Mucosa of descending colon (tissue), 3 donors: ENCODE measurements at regions not wholly inside any gene's neighbourhood (a gene's known extent, or its start where the extent isn't known, plus 50 kb on each side); places are given as distances from the start of the nearest gene placed in this dataset.
A peak's percentile ranks its signal among the peaks of the same experiment; 100 is the strongest.
"Not testable (repeated sequence)": the region's sequence is repeated elsewhere in the genome, so short reads cannot be mapped to it uniquely, and the experiment has no call there.

Experiments
- ATAC-seq: fragments of 200-7000 bp; cut with Tn5 transposase; one replicate; pipeline ENCODE4 v1.9.1; 2020; ENCODE audit warnings: mild to moderate bottlenecking, moderate library complexity
- DNase-seq, 3 donors: peaks; one replicate each; pipeline ENCODE4 v3.0.0-alpha.2; 2020
- H3K36me3 ChIP-seq: fragments of 200-600 bp; one replicate; pipeline ENCODE4 v1.8.0; 2021; ENCODE audit warnings: low read depth, mild to moderate bottlenecking
- H3K4me1 ChIP-seq: fragments of 200-600 bp; one replicate; pipeline ENCODE4 v1.8.0; 2021; ENCODE audit warnings: low read depth, mild to moderate bottlenecking
- H3K4me3 ChIP-seq: fragments of 200-600 bp; one replicate; pipeline ENCODE4 v1.8.0; 2021; ENCODE audit warnings: mild to moderate bottlenecking
- H3K9me3 ChIP-seq: fragments of 200-600 bp; one replicate; pipeline ENCODE4 v1.8.0; 2021; ENCODE audit warnings: mild to moderate bottlenecking
- CTCF ChIP-seq: fragments of 200-600 bp; IDR thresholded peaks from one replicate; pipeline ENCODE4 v1.8.0; 2022; ENCODE audit warnings: antibody characterized with exemption, mild to moderate bottlenecking
- intact Hi-C, 2 donors: fragments of 100-400 bp; cut with DNase I in 1 of 2; cut with micrococcal nuclease in 1 of 2; formaldehyde crosslinking; loops; one replicate each; pipeline versions ENCODE4 v1.11.0 to v1.11.1; 2022; cut with DNase I, micrococcal nuclease
- donor health status: DM: no; HTN: no; CAD: no; lungs with moderate emphysema.
- donor health status: DM: no; HTN: no; CAD: no.
- donor health status: DM: no; HTN: yes; CAD: no.

- intact Hi-C loops = no loop called here
- ATAC-seq = no peak
- H3K36me3 ChIP-seq = no peaks in the 10 kb centered on the region
Measured at GRCh38 chr6:170148709-170149470, 142.0 kb downstream of the DLL1 start.

GRCh38 chr6:170147832-170148708 is 142.8 kb downstream of the DLL1 start:
- ATAC-seq (peak; percentile 47), DNase-seq (no peak)
- H3K36me3 ChIP-seq = no peaks in the 10 kb centered on the region
- H3K9me3 ChIP-seq = peaks cover 6% of the 10 kb centered on the region
- intact Hi-C loops = no loop called here
- H3K4me1 ChIP-seq = peaks cover 4% of the 10 kb centered on the region
- H3K4me3 ChIP-seq = no peak overlapping the region
- no peak for TF ChIP-seq CTCF

More at GRCh38 chr6:170148709-170149470, 142.0 kb downstream of the DLL1 start:
- Histone ChIP-seq H3K4me1 (peaks cover 4% of the 10 kb centered on the region), H3K4me3 (no peak overlapping the region), H3K9me3 (peaks cover 4% of the 10 kb centered on the region)
- peak in 1 of 3 donors; percentile 42 for DNase-seq
- no peak for TF ChIP-seq CTCF

- Histone ChIP-seq H3K4me1 (peaks cover 3% of the 10 kb centered on the region), H3K36me3 (no peaks in the 10 kb centered on the region), H3K4me3 (no peak overlapping the region), H3K9me3 (peaks cover 6% of the 10 kb centered on the region)
- intact Hi-C loops = no loop called here
- DNase-seq (no peak), ATAC-seq (peak; percentile 8)
- no peak for TF ChIP-seq CTCF
Measured at GRCh38 chr6:170147056-170147787, 143.7 kb downstream of the DLL1 start.

GRCh38 chr6:170146640-170147039 is 144.2 kb downstream of the DLL1 start:
- ATAC-seq (no peak), DNase-seq (no peak)
- Histone ChIP-seq H3K4me3 (no peak overlapping the region), H3K4me1 (no peaks in the 10 kb centered on the region), H3K36me3 (no peaks in the 10 kb centered on the region), H3K9me3 (peaks cover 6% of the 10 kb centered on the region)
- intact Hi-C loops = no loop called here
- TF ChIP-seq CTCF = no peak

GRCh38 chr6:170146131-170146530 is 144.7 kb downstream of the DLL1 start:
- H3K4me1 ChIP-seq, ATAC-seq, H3K9me3 ChIP-seq, intact Hi-C loops, H3K36me3 ChIP-seq, H3K4me3 ChIP-seq, DNase-seq: not testable (repeated sequence)

GRCh38 chr6:170145716-170146115 is 145.2 kb downstream of the DLL1 start:
- H3K4me3 ChIP-seq, H3K4me1 ChIP-seq, DNase-seq, intact Hi-C loops, H3K9me3 ChIP-seq, H3K36me3 ChIP-seq, ATAC-seq: not testable (repeated sequence)
